CD4-positive, alpha-beta T cell treated with Interleukin-6 for 4 hours (primary cell): ENCODE measurements at regions not wholly inside any gene's neighbourhood (a gene's known extent, or its start where the extent isn't known, plus 50 kb on each side); places are given as distances from the start of the nearest gene placed in this dataset.

Experiments used
- DNase-seq: peaks from one replicate; pipeline ENCODE4 v3.0.0-alpha.2; 2020; ENCODE audit warnings: mixed read lengths

- no peak for DNase-seq
Measured at GRCh38 chr18:76567835-76568445, 72.9 kb upstream of the ZNF516 start.

- no peak for DNase-seq
Measured at GRCh38 chr18:76566987-76567386, 71.9 kb upstream of the ZNF516 start.

GRCh38 chr18:76565238-76566173, 70.5 kb upstream of the ZNF516 start:
- no peak for DNase-seq

GRCh38 chr18:76564655-76565237, 69.7 kb upstream of the ZNF516 start:
- no peak for DNase-seq

- no peak for DNase-seq
Measured at GRCh38 chr18:76564117-76564516, 69.1 kb upstream of the ZNF516 start.

- no peak for DNase-seq
Measured at GRCh38 chr18:76562286-76563122, 67.5 kb upstream of the ZNF516 start.

- no peak for DNase-seq
Measured at GRCh38 chr18:76558881-76559667, 64.0 kb upstream of the ZNF516 start.

GRCh38 chr18:76557026-76557575, 62.1 kb upstream of the ZNF516 start:
- no peak for DNase-seq

- no peak for DNase-seq
Measured at GRCh38 chr18:76554547-76555222, 59.6 kb upstream of the ZNF516 start.

GRCh38 chr18:76553715-76554546, 58.9 kb upstream of the ZNF516 start:
- no peak for DNase-seq

- DNase-seq: no peak
Measured at GRCh38 chr18:76548541-76548940, 53.5 kb upstream of the ZNF516 start.

- no peak for DNase-seq
Measured at GRCh38 chr18:76547296-76547695, 52.3 kb upstream of the ZNF516 start.

GRCh38 chr18:76546436-76546835, 51.4 kb upstream of the ZNF516 start:
- DNase-seq: no peak

- no peak for DNase-seq
Measured at GRCh38 chr18:76546088-76546435, 51.0 kb upstream of the ZNF516 start.

GRCh38 chr18:76545433-76546087, 50.5 kb upstream of the ZNF516 start:
- no peak for DNase-seq

- no peak for DNase-seq
Measured at GRCh38 chr18:76544511-76545345, 49.7 kb upstream of the ZNF516 start.
